OCI-LY1 (cell line): ENCODE measurements at regions not wholly inside any gene's neighbourhood (a gene's known extent, or its start where the extent isn't known, plus 50 kb on each side); places are given as distances from the start of the nearest gene placed in this dataset.

Experiments
- H2AFZ ChIP-seq: fragments of 200-600 bp; sonication (generic), shearing (Covaris generic); 2 replicates; pipeline ENCODE4 v1.6.0; 2014; ENCODE audit warnings: antibody characterized with exemption, mild to moderate bottlenecking, low read length
- H3F3A ChIP-seq: fragments of 200-600 bp; sonication (generic), shearing (Covaris generic); 2 replicates; pipeline ENCODE4 v1.6.0; 2014; ENCODE audit warnings: mild to moderate bottlenecking, antibody characterized with exemption, low read length, moderate library complexity; ENCODE audit not compliant: insufficient read depth
- H3K27ac ChIP-seq: fragments of 200-600 bp; sonication (generic); 2 replicates; pipeline ENCODE4 v1.5.1; 2014; ENCODE audit warnings: low read length, mixed run types, mild to moderate bottlenecking, low read depth; ENCODE audit not compliant: poor library complexity, severe bottlenecking
- H3K27me3 ChIP-seq: fragments of 200-600 bp; sonication (generic); 2 replicates; pipeline ENCODE4 v1.6.0; 2014; ENCODE audit warnings: antibody characterized with exemption, mild to moderate bottlenecking, low read length, moderate library complexity; ENCODE audit not compliant: insufficient read depth
- H3K36me3 ChIP-seq: fragments of 200-600 bp; sonication (generic); 2 replicates; pipeline ENCODE4 v1.6.1; 2014; ENCODE audit warnings: mild to moderate bottlenecking, antibody characterized with exemption, low read length, moderate library complexity, mixed read lengths; ENCODE audit not compliant: insufficient read depth
- H3K4me1 ChIP-seq: fragments of 200-600 bp; sonication (generic); 2 replicates; pipeline ENCODE4 v1.5.1; 2014; ENCODE audit warnings: mild to moderate bottlenecking, low read length, moderate library complexity; ENCODE audit not compliant: insufficient read depth, severe bottlenecking
- H3K4me2 ChIP-seq: fragments of 200-600 bp; sonication (generic), shearing (Covaris generic); 2 replicates; pipeline ENCODE4 v1.6.1; 2014; ENCODE audit warnings: low read length
- H3K4me3 ChIP-seq: fragments of 200-600 bp; sonication (generic); 2 replicates; pipeline ENCODE4 v1.5.1; 2014; ENCODE audit warnings: low read length, low read depth, mild to moderate bottlenecking, mixed read lengths; ENCODE audit not compliant: poor library complexity, severe bottlenecking
- H3K79me2 ChIP-seq: fragments of 200-600 bp; shearing (Covaris generic); 2 replicates; pipeline ENCODE4 v1.6.1; 2016; ENCODE audit warnings: mixed run types, low read length, mixed read lengths; ENCODE audit not compliant: insufficient read depth
- H3K9ac ChIP-seq: fragments of 200-600 bp; sonication (generic), shearing (Covaris generic); 2 replicates; pipeline ENCODE4 v1.6.1; 2014; ENCODE audit warnings: mild to moderate bottlenecking, low read length, mixed read lengths
- H3K9me2 ChIP-seq: fragments of 200-600 bp; sonication (generic), shearing (Covaris generic); 2 replicates; pipeline ENCODE4 v1.6.1; 2014; ENCODE audit warnings: low read depth, mild to moderate bottlenecking, low read length, mixed read lengths
- H3K9me3 ChIP-seq: fragments of 200-600 bp; shearing (Covaris generic); 2 replicates; pipeline ENCODE4 v1.6.1; 2014; ENCODE audit warnings: low read length, mixed read lengths
- H4K20me1 ChIP-seq: fragments of 200-600 bp; sonication (generic), shearing (Covaris generic); 2 replicates; pipeline ENCODE4 v1.6.0; 2016; ENCODE audit warnings: mild to moderate bottlenecking, low read length; ENCODE audit not compliant: insufficient read depth
- EZH2 ChIP-seq: fragments of 200-600 bp; sonication (generic), shearing (Covaris generic); IDR thresholded peaks from 2 replicates; pipeline ENCODE4 v1.8.0; 2017; ENCODE audit warnings: borderline replicate concordance, mixed run types, mild to moderate bottlenecking, antibody characterized with exemption, low read length, moderate library complexity, mixed read lengths
- TF ChIP-seq, protein P1 (sequence below): fragments of 200-600 bp; sonication (generic), shearing (Covaris generic); IDR thresholded peaks from 2 replicates; pipeline ENCODE4 v1.5.1; 2017; ENCODE audit warnings: mild to moderate bottlenecking, antibody characterized with exemption, low read length, moderate library complexity, mixed read lengths

DNA sequence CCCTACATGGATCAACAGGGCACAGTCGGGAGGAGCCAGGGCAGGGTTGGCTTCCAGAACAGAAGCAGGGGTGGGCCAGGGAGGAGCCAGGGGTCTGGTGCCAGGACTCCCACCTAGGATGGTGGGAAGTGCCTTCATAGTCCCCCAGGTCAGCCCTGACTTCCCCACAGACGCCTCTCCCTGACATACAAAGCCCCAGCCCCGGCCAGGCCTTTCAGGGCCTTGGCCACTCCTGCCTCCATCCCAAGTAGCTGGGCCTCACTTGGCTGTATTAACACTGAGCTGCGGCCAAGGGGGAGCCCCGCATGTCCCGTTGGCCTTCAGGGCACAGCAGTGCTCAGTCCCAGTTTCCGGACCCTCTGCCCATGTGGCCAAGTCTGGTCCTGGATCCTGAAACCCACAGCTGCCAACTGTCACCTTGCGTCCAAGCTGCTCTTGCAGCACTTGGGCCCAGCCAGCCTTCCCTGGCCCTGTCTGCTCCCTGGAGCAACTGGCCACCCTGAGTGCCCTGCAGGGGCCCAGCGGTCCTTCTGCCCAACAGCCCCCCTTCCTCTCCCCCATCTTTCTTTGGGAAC lies 627.8 kb downstream of the MATN1 start:
- Histone ChIP-seq H2AFZ (no peak overlapping the region), H3K4me3 (no peak overlapping the region), H3K4me1 (no peaks in the 10 kb centered on the region), H3K9me3 (0 out of 2 replicates have a peak, but pooled peaks cover 3% of the 10 kb centered on the region), H3K27ac (no peak overlapping the region), H3F3A (no peaks in the 10 kb centered on the region), H3K4me2 (no peak overlapping the region), H4K20me1 (no peaks in the 10 kb centered on the region), H3K9me2 (no peaks in the 10 kb centered on the region), H3K79me2 (no peaks in the 10 kb centered on the region), H3K27me3 (no peaks in the 10 kb centered on the region; the same call in 1 of the 2 replicates), H3K9ac (no peak overlapping the region), H3K36me3 (no peaks in the 10 kb centered on the region; the same call in 1 of the 2 replicates)
- TF ChIP-seq, protein P1, sequence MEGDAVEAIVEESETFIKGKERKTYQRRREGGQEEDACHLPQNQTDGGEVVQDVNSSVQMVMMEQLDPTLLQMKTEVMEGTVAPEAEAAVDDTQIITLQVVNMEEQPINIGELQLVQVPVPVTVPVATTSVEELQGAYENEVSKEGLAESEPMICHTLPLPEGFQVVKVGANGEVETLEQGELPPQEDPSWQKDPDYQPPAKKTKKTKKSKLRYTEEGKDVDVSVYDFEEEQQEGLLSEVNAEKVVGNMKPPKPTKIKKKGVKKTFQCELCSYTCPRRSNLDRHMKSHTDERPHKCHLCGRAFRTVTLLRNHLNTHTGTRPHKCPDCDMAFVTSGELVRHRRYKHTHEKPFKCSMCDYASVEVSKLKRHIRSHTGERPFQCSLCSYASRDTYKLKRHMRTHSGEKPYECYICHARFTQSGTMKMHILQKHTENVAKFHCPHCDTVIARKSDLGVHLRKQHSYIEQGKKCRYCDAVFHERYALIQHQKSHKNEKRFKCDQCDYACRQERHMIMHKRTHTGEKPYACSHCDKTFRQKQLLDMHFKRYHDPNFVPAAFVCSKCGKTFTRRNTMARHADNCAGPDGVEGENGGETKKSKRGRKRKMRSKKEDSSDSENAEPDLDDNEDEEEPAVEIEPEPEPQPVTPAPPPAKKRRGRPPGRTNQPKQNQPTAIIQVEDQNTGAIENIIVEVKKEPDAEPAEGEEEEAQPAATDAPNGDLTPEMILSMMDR: no peak
- TF ChIP-seq EZH2: no peak

DNA sequence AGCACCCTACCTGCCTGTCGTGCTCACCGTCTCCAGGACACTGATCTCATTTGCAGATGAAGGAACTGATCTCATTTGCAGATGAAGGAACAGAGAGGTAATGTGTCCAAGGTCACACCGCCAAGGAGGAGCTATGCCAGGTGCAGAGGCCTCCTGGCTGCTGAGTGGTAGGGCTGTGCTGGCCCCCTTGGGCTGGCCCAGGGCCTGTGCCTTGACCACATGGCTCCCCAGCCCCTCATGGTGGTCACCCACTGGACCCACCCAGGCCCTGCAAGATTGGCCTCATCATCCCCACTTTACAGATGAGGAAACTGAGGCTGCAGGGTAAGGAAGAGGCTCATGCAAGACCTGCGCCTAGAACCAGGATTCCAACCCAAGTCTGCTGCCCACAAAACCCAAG lies 628.3 kb downstream of the MATN1 start:
- H3K9me2 ChIP-seq: no peaks in the 10 kb centered on the region
- H3K4me1 ChIP-seq: no peaks in the 10 kb centered on the region
- H3F3A ChIP-seq: no peaks in the 10 kb centered on the region
- no peaks in the 10 kb centered on the region for H3K79me2 ChIP-seq
- no peak for TF ChIP-seq EZH2
- TF ChIP-seq, protein P1: no peak
- H3K9me3 ChIP-seq: 0 out of 2 replicates have a peak, but pooled peaks cover 3% of the 10 kb centered on the region
- no peak overlapping the region for H3K4me2 ChIP-seq
- H3K9ac ChIP-seq: no peak overlapping the region
- H3K4me3 ChIP-seq: no peak overlapping the region
- no peaks in the 10 kb centered on the region; the same call in 1 of the 2 replicates for H3K27me3 ChIP-seq
- no peaks in the 10 kb centered on the region; the same call in 1 of the 2 replicates for H3K36me3 ChIP-seq
- H2AFZ ChIP-seq: no peak overlapping the region
- H3K27ac ChIP-seq: no peak overlapping the region
- H4K20me1 ChIP-seq: no peaks in the 10 kb centered on the region

DNA sequence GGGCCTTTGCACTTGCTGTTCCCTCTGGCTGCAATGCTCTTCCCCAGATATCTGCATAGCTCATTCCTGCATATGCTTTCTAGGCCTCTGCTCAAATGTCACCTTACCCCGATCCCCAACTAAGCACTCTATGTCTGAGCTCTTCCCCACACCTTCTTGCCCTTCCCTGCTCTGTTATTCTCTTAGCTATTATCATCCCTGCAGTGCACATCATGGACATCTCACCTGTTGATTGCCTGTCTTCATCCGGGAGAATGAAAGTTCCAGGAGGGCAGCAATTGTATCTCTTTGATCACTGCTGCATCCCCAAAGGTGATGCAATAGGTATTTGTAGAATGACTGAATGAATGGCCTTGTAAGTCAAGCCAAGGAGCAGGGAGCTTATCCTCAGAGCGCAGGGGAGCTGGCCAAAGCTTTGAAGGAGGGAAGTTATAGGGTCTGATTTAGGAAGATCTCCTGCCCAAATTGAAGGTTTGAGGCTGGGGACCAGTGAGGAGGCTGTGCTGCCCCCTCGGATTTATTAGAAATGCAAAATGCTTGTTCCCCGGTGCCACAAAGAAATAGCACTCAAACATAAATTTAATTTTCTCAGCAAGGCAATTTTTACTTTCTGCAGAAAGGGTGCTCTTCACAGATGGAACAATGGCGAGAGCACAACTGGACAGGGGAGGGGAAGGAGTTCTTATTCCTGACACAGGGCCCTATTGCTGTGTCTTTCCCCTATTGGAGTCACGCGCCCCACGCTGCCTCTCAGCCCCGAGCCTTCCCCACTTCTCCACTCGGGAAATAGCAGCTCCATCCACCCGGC lies 631.1 kb downstream of the MATN1 start:
- no peaks in the 10 kb centered on the region; the same call in 1 of the 2 replicates for H3K36me3 ChIP-seq

More for the DNA sequence above, 631.1 kb downstream of the MATN1 start:
- Histone ChIP-seq H3K9me2 (no peaks in the 10 kb centered on the region), H3K27ac (no peak overlapping the region), H3K27me3 (no peaks in the 10 kb centered on the region; the same call in 1 of the 2 replicates), H3K4me1 (no peaks in the 10 kb centered on the region), H3K4me2 (no peak overlapping the region), H3K79me2 (no peaks in the 10 kb centered on the region), H3K4me3 (no peak overlapping the region), H3F3A (no peaks in the 10 kb centered on the region), H3K9ac (no peak overlapping the region), H2AFZ (no peak overlapping the region), H4K20me1 (no peaks in the 10 kb centered on the region), H3K9me3 (0 out of 2 replicates have a peak, but pooled peaks cover 3% of the 10 kb centered on the region)
- TF ChIP-seq, protein P1: no peak
- no peak for TF ChIP-seq EZH2
